Activated B cell treated with CpG ODN at 0.5 μM for 24 hours (primary cell): ENCODE measurements at regions not wholly inside any gene's neighbourhood (a gene's known extent, or its start where the extent isn't known, plus 50 kb on each side); places are given as distances from the start of the nearest gene placed in this dataset.
"Not testable (repeated sequence)": the region's sequence is repeated elsewhere in the genome, so short reads cannot be mapped to it uniquely, and the experiment has no call there.

ENCODE experiments used
- ATAC-seq: fragments of 200-7000 bp; cut with Tn5 transposase; one replicate; pipeline ENCODE4 v1.10.0; 2021; ENCODE audit warnings: low read depth, mild to moderate bottlenecking, moderate library complexity
- CTCF ChIA-PET: fragments of 350-600 bp; sonication (Branson Sonifier 250); formaldehyde crosslinking; loops from one replicate; lab custom pipeline; 2021; ENCODE audit warnings: antibody characterized with exemption; lab: Charles Lee
- POLR2A ChIA-PET: fragments of 350-600 bp; sonication (Branson Sonifier 250); formaldehyde crosslinking; loops from one replicate; lab custom pipeline; 2021; ENCODE audit warnings: antibody characterized with exemption; lab: Charles Lee
- DNase-seq: peaks from one replicate; pipeline ENCODE4 v3.0.0; 2022
- H3K27ac Mint-ChIP-seq: one replicate; pipeline ENCODE4 v1.8.0; 2020; ENCODE audit warnings: mixed read lengths
- H3K27me3 Mint-ChIP-seq: one replicate; pipeline ENCODE4 v1.8.0; 2021; ENCODE audit warnings: mixed read lengths
- H3K36me3 Mint-ChIP-seq: one replicate; pipeline ENCODE4 v1.8.0; 2021; ENCODE audit warnings: low read depth, mixed read lengths
- H3K4me1 Mint-ChIP-seq: one replicate; pipeline ENCODE4 v1.8.0; 2021; ENCODE audit warnings: mixed read lengths
- H3K4me3 Mint-ChIP-seq: one replicate; pipeline ENCODE4 v1.8.0; 2020; ENCODE audit warnings: mild to moderate bottlenecking, mixed read lengths
- H3K9me3 Mint-ChIP-seq: one replicate; pipeline ENCODE4 v1.8.0; 2020; ENCODE audit warnings: mixed read lengths
- CTCF ChIP-seq: fragments of 200-600 bp; IDR thresholded peaks from one replicate; pipeline ENCODE4 v1.8.0; 2022; ENCODE audit warnings: antibody characterized with exemption, mild to moderate bottlenecking
- intact Hi-C: fragments of 100-400 bp; cut with micrococcal nuclease; formaldehyde crosslinking; loops from one replicate; pipeline ENCODE4 v1.15.1; 2024

GRCh38 chr5:156208271-156208670 is 118.7 kb upstream of the SGCD start:
- ATAC-seq (no peak), DNase-seq (no peak)
- H3K9me3 Mint-ChIP-seq: peaks cover under 1% of the 10 kb centered on the region
- no peaks in the 10 kb centered on the region for H3K36me3 Mint-ChIP-seq
- ChIA-PET POLR2A (no interaction called here), CTCF (no interaction called here)
- no peak overlapping the region for H3K27ac Mint-ChIP-seq
- intact Hi-C loops: no loop called here
- TF ChIP-seq CTCF: no peak
- no peaks in the 10 kb centered on the region for H3K27me3 Mint-ChIP-seq
- H3K4me3 Mint-ChIP-seq: no peak overlapping the region
- H3K4me1 Mint-ChIP-seq: no peaks in the 10 kb centered on the region

GRCh38 chr5:156218367-156219158 is 108.4 kb upstream of the SGCD start:
- no peak for TF ChIP-seq CTCF
- DNase-seq (no peak), ATAC-seq (no peak)
- ChIA-PET POLR2A (no interaction called here), CTCF (no interaction called here)
- H3K36me3 Mint-ChIP-seq: no peaks in the 10 kb centered on the region
- H3K4me3 Mint-ChIP-seq: no peak overlapping the region
- H3K4me1 Mint-ChIP-seq: no peaks in the 10 kb centered on the region
- peaks cover 3% of the 10 kb centered on the region for H3K9me3 Mint-ChIP-seq
- H3K27ac Mint-ChIP-seq: no peak overlapping the region
- H3K27me3 Mint-ChIP-seq: no peaks in the 10 kb centered on the region
- intact Hi-C loops: no loop called here

- no peak overlapping the region for H3K27ac Mint-ChIP-seq
- H3K27me3 Mint-ChIP-seq: no peaks in the 10 kb centered on the region
- intact Hi-C loops: no loop called here
- CTCF ChIA-PET: no interaction called here
- H3K4me1 Mint-ChIP-seq: no peaks in the 10 kb centered on the region
- no peak for ATAC-seq
- no peak for TF ChIP-seq CTCF
- H3K36me3 Mint-ChIP-seq: no peaks in the 10 kb centered on the region
- POLR2A ChIA-PET: no interaction called here
- H3K4me3 Mint-ChIP-seq: no peak overlapping the region
- no peaks in the 10 kb centered on the region for H3K9me3 Mint-ChIP-seq
- DNase-seq: no peak
These were observed 107.4 kb upstream of the SGCD start for GRCh38 chr5:156219483-156220005.

GRCh38 chr5:156221816-156222215 is 105.1 kb upstream of the SGCD start:
- ATAC-seq: no peak
- ChIA-PET CTCF (no interaction called here), POLR2A (no interaction called here)
- no peaks in the 10 kb centered on the region for H3K4me1 Mint-ChIP-seq
- no peak for TF ChIP-seq CTCF
- H3K27ac Mint-ChIP-seq: no peak overlapping the region
- DNase-seq: no peak
- no peaks in the 10 kb centered on the region for H3K36me3 Mint-ChIP-seq
- no peak overlapping the region for H3K4me3 Mint-ChIP-seq
- H3K9me3 Mint-ChIP-seq: no peaks in the 10 kb centered on the region
- H3K27me3 Mint-ChIP-seq: no peaks in the 10 kb centered on the region
- intact Hi-C loops: no loop called here

GRCh38 chr5:156223547-156223946 is 103.4 kb upstream of the SGCD start:
- H3K9me3 Mint-ChIP-seq: peaks cover 3% of the 10 kb centered on the region
- no peaks in the 10 kb centered on the region for H3K4me1 Mint-ChIP-seq
- no peaks in the 10 kb centered on the region for H3K36me3 Mint-ChIP-seq
- no peak overlapping the region for H3K27ac Mint-ChIP-seq
- ChIA-PET CTCF (no interaction called here), POLR2A (no interaction called here)
- intact Hi-C loops: no loop called here
- no peak overlapping the region for H3K4me3 Mint-ChIP-seq
- no peak for ATAC-seq
- TF ChIP-seq CTCF: no peak
- no peak for DNase-seq
- H3K27me3 Mint-ChIP-seq: no peaks in the 10 kb centered on the region

- CTCF ChIA-PET, DNase-seq, H3K36me3 Mint-ChIP-seq, H3K9me3 Mint-ChIP-seq, ATAC-seq, H3K4me1 Mint-ChIP-seq, intact Hi-C loops, H3K27me3 Mint-ChIP-seq, H3K4me3 Mint-ChIP-seq, POLR2A ChIA-PET, H3K27ac Mint-ChIP-seq: not testable (repeated sequence)
These were observed 100.5 kb upstream of the SGCD start for GRCh38 chr5:156226485-156226884.
